WTC11 (cell line): ENCODE measurements at regions not wholly inside any gene's neighbourhood (a gene's known extent, or its start where the extent isn't known, plus 50 kb on each side); places are given as distances from the start of the nearest gene placed in this dataset.

Experiments used
- ATAC-seq: fragments of 200-7000 bp; cut with Tn5 transposase; 2 replicates; pipeline ENCODE4 v1.10.0; 2021; ENCODE audit warnings: mild to moderate bottlenecking, moderate library complexity
- CTCF ChIA-PET: fragments of 300-600 bp; sonication (Branson Sonifier 250); formaldehyde crosslinking; loops from one replicate; lab custom pipeline; 2021; ENCODE audit warnings: antibody characterized with exemption; lab: Charles Lee
- POLR2A ChIA-PET: fragments of 350-600 bp; sonication (Branson Sonifier 250); formaldehyde crosslinking; loops from one replicate; lab custom pipeline; 2021; ENCODE audit warnings: antibody characterized with exemption; lab: Charles Lee
- DNase-seq: peaks from one replicate; pipeline ENCODE4 v3.0.0; 2021; ENCODE audit warnings: low spot score
- H3K27ac Mint-ChIP-seq: 2 replicates; pipeline ENCODE4 v1.8.0; 2021; ENCODE audit warnings: mixed read lengths
- H3K27me3 Mint-ChIP-seq: 2 replicates; pipeline ENCODE4 v1.8.0; 2021; ENCODE audit warnings: low read depth, mild to moderate bottlenecking, moderate library complexity, mixed read lengths
- H3K36me3 Mint-ChIP-seq: 2 replicates; pipeline ENCODE4 v1.8.0; 2021; ENCODE audit warnings: mixed read lengths
- H3K4me1 Mint-ChIP-seq: 2 replicates; pipeline ENCODE4 v1.8.0; 2022; ENCODE audit warnings: mixed read lengths
- H3K4me3 Mint-ChIP-seq: 2 replicates; pipeline ENCODE4 v1.8.0; 2021; ENCODE audit warnings: mild to moderate bottlenecking, moderate library complexity, mixed read lengths
- H3K9me3 Mint-ChIP-seq: 2 replicates; pipeline ENCODE4 v1.8.0; 2021; ENCODE audit warnings: mixed read lengths
- ELF4 ChIP-seq: sonication (generic); formaldehyde crosslinking; IDR thresholded peaks from 2 replicates; pipeline ENCODE4 v1.8.1; 2022; ENCODE audit warnings: low read depth, mild to moderate bottlenecking, moderate library complexity, missing genetic modification reagents
- FOXP1 ChIP-seq: sonication (generic); formaldehyde crosslinking; IDR thresholded peaks from 2 replicates; pipeline ENCODE4 v1.8.0; 2022; ENCODE audit warnings: missing genetic modification reagents, mild to moderate bottlenecking, moderate library complexity, borderline replicate concordance
- GTF2I ChIP-seq: fragments of 250-450 bp; sonication (Bioruptor Pico); conservative IDR thresholded peaks from 2 replicates; pipeline ENCODE4 v1.4.0; 2021; ENCODE audit warnings: mild to moderate bottlenecking
- HMGA2 ChIP-seq: fragments of 250-450 bp; sonication (Bioruptor Pico); IDR thresholded peaks from 2 replicates; pipeline ENCODE4 v1.4.0; 2021; ENCODE audit warnings: mild to moderate bottlenecking, moderate library complexity
- JUN ChIP-seq: sonication (generic); formaldehyde crosslinking; IDR thresholded peaks from 2 replicates; pipeline ENCODE4 v1.8.0; 2023; ENCODE audit warnings: mild to moderate bottlenecking, missing genetic modification reagents
- MXD4 ChIP-seq: fragments of 250-450 bp; sonication (Bioruptor Pico); IDR thresholded peaks from 2 replicates; pipeline ENCODE4 v1.8.0; 2021; ENCODE audit warnings: mild to moderate bottlenecking, moderate library complexity, borderline replicate concordance
- NR3C1 ChIP-seq: sonication (generic); formaldehyde crosslinking; conservative IDR thresholded peaks from 2 replicates; pipeline ENCODE4 v1.8.1; 2023; ENCODE audit warnings: low read depth, mild to moderate bottlenecking, missing genetic modification reagents
- SOX15 ChIP-seq: fragments of 250-450 bp; sonication (Bioruptor Pico); IDR thresholded peaks from 2 replicates; pipeline ENCODE4 v1.9.0; 2021; ENCODE audit warnings: mild to moderate bottlenecking
- SP1 ChIP-seq: sonication (generic); formaldehyde crosslinking; conservative IDR thresholded peaks from 2 replicates; pipeline ENCODE4 v1.8.1; 2022; ENCODE audit warnings: missing genetic modification reagents
- TP53 ChIP-seq: sonication (generic); formaldehyde crosslinking; IDR thresholded peaks from 2 replicates; pipeline ENCODE4 v1.8.1; 2023; ENCODE audit warnings: mild to moderate bottlenecking, missing genetic modification reagents
- ZNF121 ChIP-seq: sonication (generic); formaldehyde crosslinking; IDR thresholded peaks from 2 replicates; pipeline ENCODE4 v1.8.0; 2023; ENCODE audit warnings: missing genetic modification reagents
- TF ChIP-seq, protein P1 (sequence below): sonication (generic); formaldehyde crosslinking; IDR thresholded peaks from 2 replicates; pipeline ENCODE4 v1.8.1; 2022; ENCODE audit warnings: mild to moderate bottlenecking, moderate library complexity, missing genetic modification reagents
- TF ChIP-seq, protein P2 (sequence below): sonication (generic); formaldehyde crosslinking; conservative IDR thresholded peaks from 2 replicates; pipeline ENCODE4 v1.8.1; 2023; ENCODE audit warnings: mild to moderate bottlenecking, low read depth, missing genetic modification reagents, moderate library complexity
- TF ChIP-seq, protein P3 (sequence below): fragments of 200-600 bp; IDR thresholded peaks from 2 replicates; pipeline ENCODE4 v1.8.0; 2022; ENCODE audit warnings: antibody characterized with exemption
- TF ChIP-seq, protein P4 (sequence below): fragments of 250-450 bp; sonication (Bioruptor Pico); conservative IDR thresholded peaks from 2 replicates; pipeline ENCODE4 v1.9.0; 2021; ENCODE audit warnings: mild to moderate bottlenecking
- TF ChIP-seq, protein P5 (sequence below): sonication (generic); formaldehyde crosslinking; IDR thresholded peaks from 2 replicates; pipeline ENCODE4 v1.8.0; 2022; ENCODE audit warnings: mild to moderate bottlenecking, missing genetic modification reagents

DNA sequence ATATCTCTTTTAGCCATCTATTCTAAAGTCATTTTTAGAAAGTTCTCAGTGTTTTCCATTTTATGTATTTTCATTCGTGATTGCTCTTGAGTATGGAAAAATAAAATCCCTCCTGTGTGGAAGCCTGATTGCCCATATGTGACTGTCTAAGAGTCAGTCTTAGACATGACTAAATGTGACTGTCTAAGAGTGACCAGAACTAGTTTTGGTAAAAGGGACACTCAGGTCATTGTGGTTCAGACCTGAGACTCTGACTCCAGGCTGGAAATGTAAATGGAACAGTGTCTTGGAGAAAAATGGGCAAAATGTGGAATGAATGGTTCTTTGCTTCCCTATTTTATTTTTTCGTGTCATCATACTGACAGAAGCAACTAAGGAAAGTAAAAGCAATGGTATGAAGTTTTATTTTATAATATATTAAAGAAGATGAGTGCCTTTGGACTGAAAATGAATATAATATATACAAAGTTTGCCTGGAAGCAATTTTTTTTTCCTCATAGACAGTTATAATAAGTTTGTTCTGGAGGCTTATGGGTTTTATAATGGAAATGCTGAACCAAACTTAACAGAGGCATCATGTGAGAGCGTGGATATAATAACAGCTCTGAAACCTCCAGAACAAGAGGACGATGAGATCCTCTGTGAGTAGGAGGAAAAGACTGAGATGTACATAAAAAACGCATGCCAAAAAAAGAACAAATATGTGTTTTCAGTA is 264.4 kb downstream of the ZPLD1 start:
- DNase-seq (no peak), ATAC-seq (no peak)
- Mint-ChIP-seq H3K9me3 (peaks cover 17% of the 10 kb centered on the region), H3K27me3 (peaks cover 1% of the 10 kb centered on the region; the same call in 1 of the 2 replicates), H3K4me3 (no peak overlapping the region), H3K27ac (no peak overlapping the region), H3K4me1 (peaks cover 8% of the 10 kb centered on the region), H3K36me3 (peaks cover 13% of the 10 kb centered on the region)
- no peak for TF ChIP-seq MXD4 (CRISPR knock-in tag)
- TF ChIP-seq SP1 (CRISPR knock-in tag), result no peak
- TF ChIP-seq, protein P1, sequence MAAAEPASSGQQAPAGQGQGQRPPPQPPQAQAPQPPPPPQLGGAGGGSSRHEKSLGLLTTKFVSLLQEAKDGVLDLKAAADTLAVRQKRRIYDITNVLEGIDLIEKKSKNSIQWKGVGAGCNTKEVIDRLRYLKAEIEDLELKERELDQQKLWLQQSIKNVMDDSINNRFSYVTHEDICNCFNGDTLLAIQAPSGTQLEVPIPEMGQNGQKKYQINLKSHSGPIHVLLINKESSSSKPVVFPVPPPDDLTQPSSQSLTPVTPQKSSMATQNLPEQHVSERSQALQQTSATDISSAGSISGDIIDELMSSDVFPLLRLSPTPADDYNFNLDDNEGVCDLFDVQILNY, result no peak
- no peak for TF ChIP-seq NR3C1 (CRISPR knock-in tag)
- no peak for TF ChIP-seq JUN (CRISPR knock-in tag)
- no peak for TF ChIP-seq ELF4 (CRISPR knock-in tag)
- TF ChIP-seq, protein P2, sequence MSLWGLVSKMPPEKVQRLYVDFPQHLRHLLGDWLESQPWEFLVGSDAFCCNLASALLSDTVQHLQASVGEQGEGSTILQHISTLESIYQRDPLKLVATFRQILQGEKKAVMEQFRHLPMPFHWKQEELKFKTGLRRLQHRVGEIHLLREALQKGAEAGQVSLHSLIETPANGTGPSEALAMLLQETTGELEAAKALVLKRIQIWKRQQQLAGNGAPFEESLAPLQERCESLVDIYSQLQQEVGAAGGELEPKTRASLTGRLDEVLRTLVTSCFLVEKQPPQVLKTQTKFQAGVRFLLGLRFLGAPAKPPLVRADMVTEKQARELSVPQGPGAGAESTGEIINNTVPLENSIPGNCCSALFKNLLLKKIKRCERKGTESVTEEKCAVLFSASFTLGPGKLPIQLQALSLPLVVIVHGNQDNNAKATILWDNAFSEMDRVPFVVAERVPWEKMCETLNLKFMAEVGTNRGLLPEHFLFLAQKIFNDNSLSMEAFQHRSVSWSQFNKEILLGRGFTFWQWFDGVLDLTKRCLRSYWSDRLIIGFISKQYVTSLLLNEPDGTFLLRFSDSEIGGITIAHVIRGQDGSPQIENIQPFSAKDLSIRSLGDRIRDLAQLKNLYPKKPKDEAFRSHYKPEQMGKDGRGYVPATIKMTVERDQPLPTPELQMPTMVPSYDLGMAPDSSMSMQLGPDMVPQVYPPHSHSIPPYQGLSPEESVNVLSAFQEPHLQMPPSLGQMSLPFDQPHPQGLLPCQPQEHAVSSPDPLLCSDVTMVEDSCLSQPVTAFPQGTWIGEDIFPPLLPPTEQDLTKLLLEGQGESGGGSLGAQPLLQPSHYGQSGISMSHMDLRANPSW (CRISPR knock-in tag), result no peak
- TF ChIP-seq GTF2I (CRISPR knock-in tag), result no peak
- no peak for TF ChIP-seq ZNF121 (CRISPR knock-in tag)
- TF ChIP-seq SOX15 (CRISPR knock-in tag), result no peak
- TF ChIP-seq TP53 (CRISPR knock-in tag), result no peak
- TF ChIP-seq, protein P3, sequence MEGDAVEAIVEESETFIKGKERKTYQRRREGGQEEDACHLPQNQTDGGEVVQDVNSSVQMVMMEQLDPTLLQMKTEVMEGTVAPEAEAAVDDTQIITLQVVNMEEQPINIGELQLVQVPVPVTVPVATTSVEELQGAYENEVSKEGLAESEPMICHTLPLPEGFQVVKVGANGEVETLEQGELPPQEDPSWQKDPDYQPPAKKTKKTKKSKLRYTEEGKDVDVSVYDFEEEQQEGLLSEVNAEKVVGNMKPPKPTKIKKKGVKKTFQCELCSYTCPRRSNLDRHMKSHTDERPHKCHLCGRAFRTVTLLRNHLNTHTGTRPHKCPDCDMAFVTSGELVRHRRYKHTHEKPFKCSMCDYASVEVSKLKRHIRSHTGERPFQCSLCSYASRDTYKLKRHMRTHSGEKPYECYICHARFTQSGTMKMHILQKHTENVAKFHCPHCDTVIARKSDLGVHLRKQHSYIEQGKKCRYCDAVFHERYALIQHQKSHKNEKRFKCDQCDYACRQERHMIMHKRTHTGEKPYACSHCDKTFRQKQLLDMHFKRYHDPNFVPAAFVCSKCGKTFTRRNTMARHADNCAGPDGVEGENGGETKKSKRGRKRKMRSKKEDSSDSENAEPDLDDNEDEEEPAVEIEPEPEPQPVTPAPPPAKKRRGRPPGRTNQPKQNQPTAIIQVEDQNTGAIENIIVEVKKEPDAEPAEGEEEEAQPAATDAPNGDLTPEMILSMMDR, result no peak
- POLR2A ChIA-PET, result no interaction called here
- CTCF ChIA-PET, result no interaction called here

DNA sequence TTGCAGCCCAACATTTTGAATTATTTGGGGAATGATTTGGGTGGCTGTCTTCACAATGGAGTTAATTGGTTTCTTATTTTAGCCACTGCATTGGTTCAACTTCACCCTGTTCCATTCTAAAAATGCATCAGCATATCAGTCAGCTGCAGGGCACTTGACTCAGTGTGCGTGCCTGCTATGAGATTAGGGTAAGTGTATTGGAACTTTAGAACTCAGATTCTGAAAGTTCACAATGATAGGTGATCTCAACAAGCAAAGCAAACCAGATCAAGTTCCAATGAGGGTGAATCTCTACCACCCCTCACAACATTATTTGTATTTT is 265.0 kb downstream of the ZPLD1 start:
- ChIA-PET CTCF (no interaction called here), POLR2A (no interaction called here)
- ATAC-seq (no peak), DNase-seq (no peak)
- Mint-ChIP-seq H3K4me1 (peaks cover 6% of the 10 kb centered on the region), H3K36me3 (peaks cover 10% of the 10 kb centered on the region; the same call in 1 of the 2 replicates), H3K27me3 (peaks cover 3% of the 10 kb centered on the region; the same call in 1 of the 2 replicates)
- TF ChIP-seq, protein P4, sequence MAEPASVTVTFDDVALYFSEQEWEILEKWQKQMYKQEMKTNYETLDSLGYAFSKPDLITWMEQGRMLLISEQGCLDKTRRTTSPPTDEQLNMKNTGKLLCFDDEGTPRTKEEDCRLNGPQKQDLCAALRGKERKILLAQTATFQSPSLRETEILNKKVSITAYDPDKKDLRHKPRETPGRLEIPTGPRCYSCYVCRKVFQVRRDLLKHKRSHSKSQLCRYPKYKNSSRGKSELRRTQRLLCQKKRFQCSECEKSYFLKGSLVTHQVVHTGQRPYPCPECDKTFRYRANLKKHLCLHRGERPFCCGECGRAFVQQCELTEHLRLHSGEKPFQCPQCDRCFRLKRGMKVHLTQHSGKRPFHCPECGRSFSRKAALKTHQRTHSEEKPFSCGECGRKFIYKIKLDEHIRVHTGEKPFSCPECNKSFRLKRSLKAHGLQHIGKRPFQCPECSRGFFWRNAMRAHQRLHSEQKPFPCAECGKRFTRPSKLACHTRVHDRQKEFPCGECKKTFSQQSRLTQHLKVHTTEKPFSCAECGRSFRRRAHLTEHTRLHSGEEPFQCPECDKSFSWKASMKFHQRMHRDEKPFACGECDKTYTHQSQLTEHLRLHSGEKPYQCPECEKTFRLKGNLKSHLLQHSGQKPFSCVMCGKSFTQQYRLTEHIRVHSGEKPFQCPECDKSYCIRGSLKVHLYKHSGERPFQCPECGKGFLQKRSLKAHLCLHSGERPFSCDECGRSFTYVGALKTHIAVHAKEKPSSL (CRISPR knock-in tag), result no peak
- TF ChIP-seq GTF2I (CRISPR knock-in tag) (no peak), FOXP1 (CRISPR knock-in tag) (no peak), HMGA2 (CRISPR knock-in tag) (no peak)
- TF ChIP-seq, protein P5, sequence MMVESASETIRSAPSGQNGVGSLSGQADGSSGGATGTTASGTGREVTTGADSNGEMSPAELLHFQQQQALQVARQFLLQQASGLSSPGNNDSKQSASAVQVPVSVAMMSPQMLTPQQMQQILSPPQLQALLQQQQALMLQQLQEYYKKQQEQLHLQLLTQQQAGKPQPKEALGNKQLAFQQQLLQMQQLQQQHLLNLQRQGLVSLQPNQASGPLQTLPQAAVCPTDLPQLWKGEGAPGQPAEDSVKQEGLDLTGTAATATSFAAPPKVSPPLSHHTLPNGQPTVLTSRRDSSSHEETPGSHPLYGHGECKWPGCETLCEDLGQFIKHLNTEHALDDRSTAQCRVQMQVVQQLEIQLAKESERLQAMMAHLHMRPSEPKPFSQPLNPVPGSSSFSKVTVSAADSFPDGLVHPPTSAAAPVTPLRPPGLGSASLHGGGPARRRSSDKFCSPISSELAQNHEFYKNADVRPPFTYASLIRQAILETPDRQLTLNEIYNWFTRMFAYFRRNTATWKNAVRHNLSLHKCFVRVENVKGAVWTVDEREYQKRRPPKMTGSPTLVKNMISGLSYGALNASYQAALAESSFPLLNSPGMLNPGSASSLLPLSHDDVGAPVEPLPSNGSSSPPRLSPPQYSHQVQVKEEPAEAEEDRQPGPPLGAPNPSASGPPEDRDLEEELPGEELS (CRISPR knock-in tag), result no peak
- TF ChIP-seq, all 79 proteins: peak for 0
- Mint-ChIP-seq H3K27ac (no peak overlapping the region), H3K4me3 (no peak overlapping the region), H3K9me3 (peaks cover 15% of the 10 kb centered on the region)
